SK-N-SH treated with all-trans-retinoic acid at 6 μM for 48 hours (cell line): ENCODE measurements at regions not wholly inside any gene's neighbourhood (a gene's known extent, or its start where the extent isn't known, plus 50 kb on each side); places are given as distances from the start of the nearest gene placed in this dataset.

Source experiments
- ATAC-seq: fragments of 200-7000 bp; cut with Tn5 transposase; 3 replicates; pipeline ENCODE4 v1.9.1; 2020; ENCODE audit warnings: mild to moderate bottlenecking, moderate library complexity
- ARNTL ChIP-seq: fragments of 450-650 bp; formaldehyde crosslinking; IDR thresholded peaks from 2 replicates; pipeline ENCODE4 v1.5.0; 2020; ENCODE audit warnings: low read depth, mild to moderate bottlenecking, moderate library complexity, borderline replicate concordance
- BACH2 ChIP-seq: fragments of 250-450 bp; sonication (Bioruptor Pico); IDR thresholded peaks from 2 replicates; pipeline ENCODE4 v1.9.0; 2021; ENCODE audit warnings: mild to moderate bottlenecking, borderline replicate concordance
- CSDC2 ChIP-seq: fragments of 250-450 bp; sonication (Bioruptor Pico); IDR thresholded peaks from 2 replicates; pipeline ENCODE4 v1.5.0; 2020; ENCODE audit warnings: mild to moderate bottlenecking, moderate library complexity
- GLIS3 ChIP-seq: fragments of 250-450 bp; sonication (Bioruptor Pico); IDR thresholded peaks from 2 replicates; pipeline ENCODE4 v1.5.0; 2020; ENCODE audit warnings: mild to moderate bottlenecking, moderate library complexity
- ISL1 ChIP-seq: fragments of 250-450 bp; sonication (Bioruptor Pico); IDR thresholded peaks from 2 replicates; pipeline ENCODE4 v2.1.2; 2022; ENCODE audit warnings: mild to moderate bottlenecking, moderate library complexity
- OSR1 ChIP-seq: fragments of 250-450 bp; sonication (Bioruptor Pico); IDR thresholded peaks from 2 replicates; pipeline ENCODE4 v1.8.0; 2022; ENCODE audit warnings: moderate library complexity, mild to moderate bottlenecking, inconsistent platforms
- PPARA ChIP-seq: fragments of 250-450 bp; sonication (Bioruptor Pico); IDR thresholded peaks from 2 replicates; pipeline ENCODE4 v1.5.0; 2020; ENCODE audit warnings: mild to moderate bottlenecking, borderline replicate concordance
- RARB ChIP-seq: fragments of 250-450 bp; sonication (Bioruptor Pico); IDR thresholded peaks from 2 replicates; pipeline ENCODE4 v1.8.0; 2021; ENCODE audit warnings: mild to moderate bottlenecking, moderate library complexity
- SNAI2 ChIP-seq: fragments of 250-450 bp; sonication (Bioruptor Pico); IDR thresholded peaks from 2 replicates; pipeline ENCODE4 v1.5.0; 2020; ENCODE audit warnings: mild to moderate bottlenecking, moderate library complexity
- TCF4 ChIP-seq: fragments of 250-450 bp; sonication (Bioruptor Pico); IDR thresholded peaks from 2 replicates; pipeline ENCODE4 v1.8.0; 2021; ENCODE audit warnings: mild to moderate bottlenecking, moderate library complexity, borderline replicate concordance
- ZC3H10 ChIP-seq: fragments of 250-450 bp; sonication (Bioruptor Pico); IDR thresholded peaks from 2 replicates; pipeline ENCODE4 v1.5.1; 2021; ENCODE audit warnings: mild to moderate bottlenecking, moderate library complexity
- ZFP30 ChIP-seq: fragments of 450-650 bp; formaldehyde crosslinking; IDR thresholded peaks from 2 replicates; pipeline ENCODE4 v1.5.0; 2022; ENCODE audit warnings: mild to moderate bottlenecking, moderate library complexity
- ZNF565 ChIP-seq: fragments of 450-650 bp; formaldehyde crosslinking; conservative IDR thresholded peaks from 2 replicates; pipeline ENCODE4 v1.5.0; 2020; ENCODE audit warnings: low read depth, mild to moderate bottlenecking, moderate library complexity
- ZNF70 ChIP-seq: fragments of 450-650 bp; formaldehyde crosslinking; IDR thresholded peaks from 2 replicates; pipeline ENCODE4 v1.5.0; 2020; ENCODE audit warnings: mild to moderate bottlenecking, moderate library complexity
- TF ChIP-seq, protein P1 (sequence below): fragments of 250-450 bp; sonication (Bioruptor Pico); IDR thresholded peaks from 2 replicates; pipeline ENCODE4 v1.5.0; 2020; ENCODE audit warnings: mild to moderate bottlenecking, moderate library complexity
- TF ChIP-seq, protein P2 (sequence below): fragments of 250-450 bp; sonication (Bioruptor Pico); IDR thresholded peaks from 2 replicates; pipeline ENCODE4 v1.5.1; 2021; ENCODE audit warnings: mild to moderate bottlenecking, moderate library complexity
- TF ChIP-seq, protein P3 (sequence below): fragments of 250-450 bp; sonication (Bioruptor Pico); IDR thresholded peaks from 2 replicates; pipeline ENCODE4 v1.8.0; 2021; ENCODE audit warnings: low read depth, mild to moderate bottlenecking, moderate library complexity, borderline replicate concordance
- TF ChIP-seq, protein P4 (sequence below): fragments of 250-450 bp; sonication (Bioruptor Pico); IDR thresholded peaks from 2 replicates; pipeline ENCODE4 v1.8.0; 2020; ENCODE audit warnings: mild to moderate bottlenecking, moderate library complexity, borderline replicate concordance

DNA sequence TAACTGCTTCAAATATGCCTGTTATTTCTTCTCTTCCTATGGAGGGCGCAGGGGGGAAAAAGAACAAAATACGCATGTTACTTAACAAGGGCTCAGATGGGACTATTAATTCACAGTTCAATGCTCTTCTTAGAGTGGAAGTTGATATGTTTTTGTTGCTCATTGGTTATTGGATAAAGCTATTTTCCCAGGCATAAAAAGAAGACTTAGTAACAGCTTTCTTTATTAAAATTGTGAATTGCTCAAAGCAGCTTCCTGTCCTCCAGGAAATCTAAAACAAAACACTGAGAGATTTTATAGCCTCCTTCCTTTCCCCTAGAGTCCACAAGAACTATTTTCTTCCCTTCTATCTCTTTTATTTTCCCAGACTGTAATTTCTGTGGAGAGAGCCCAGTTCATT lies 180.8 kb downstream of the SH3BP4 start:
- TF ChIP-seq PPARA (no peak), ZFP30 (CRISPR knock-in tag) (no peak), ISL1 (CRISPR knock-in tag) (no peak), SNAI2 (CRISPR knock-in tag) (no peak), RARB (CRISPR knock-in tag) (no peak), GLIS3 (no peak), ARNTL (CRISPR knock-in tag) (no peak), TCF4 (CRISPR knock-in tag) (no peak), OSR1 (CRISPR knock-in tag) (no peak), CSDC2 (no peak), ZC3H10 (CRISPR knock-in tag) (no peak), ZNF565 (CRISPR knock-in tag) (no peak), BACH2 (CRISPR knock-in tag) (no peak)
- TF ChIP-seq, protein P1, sequence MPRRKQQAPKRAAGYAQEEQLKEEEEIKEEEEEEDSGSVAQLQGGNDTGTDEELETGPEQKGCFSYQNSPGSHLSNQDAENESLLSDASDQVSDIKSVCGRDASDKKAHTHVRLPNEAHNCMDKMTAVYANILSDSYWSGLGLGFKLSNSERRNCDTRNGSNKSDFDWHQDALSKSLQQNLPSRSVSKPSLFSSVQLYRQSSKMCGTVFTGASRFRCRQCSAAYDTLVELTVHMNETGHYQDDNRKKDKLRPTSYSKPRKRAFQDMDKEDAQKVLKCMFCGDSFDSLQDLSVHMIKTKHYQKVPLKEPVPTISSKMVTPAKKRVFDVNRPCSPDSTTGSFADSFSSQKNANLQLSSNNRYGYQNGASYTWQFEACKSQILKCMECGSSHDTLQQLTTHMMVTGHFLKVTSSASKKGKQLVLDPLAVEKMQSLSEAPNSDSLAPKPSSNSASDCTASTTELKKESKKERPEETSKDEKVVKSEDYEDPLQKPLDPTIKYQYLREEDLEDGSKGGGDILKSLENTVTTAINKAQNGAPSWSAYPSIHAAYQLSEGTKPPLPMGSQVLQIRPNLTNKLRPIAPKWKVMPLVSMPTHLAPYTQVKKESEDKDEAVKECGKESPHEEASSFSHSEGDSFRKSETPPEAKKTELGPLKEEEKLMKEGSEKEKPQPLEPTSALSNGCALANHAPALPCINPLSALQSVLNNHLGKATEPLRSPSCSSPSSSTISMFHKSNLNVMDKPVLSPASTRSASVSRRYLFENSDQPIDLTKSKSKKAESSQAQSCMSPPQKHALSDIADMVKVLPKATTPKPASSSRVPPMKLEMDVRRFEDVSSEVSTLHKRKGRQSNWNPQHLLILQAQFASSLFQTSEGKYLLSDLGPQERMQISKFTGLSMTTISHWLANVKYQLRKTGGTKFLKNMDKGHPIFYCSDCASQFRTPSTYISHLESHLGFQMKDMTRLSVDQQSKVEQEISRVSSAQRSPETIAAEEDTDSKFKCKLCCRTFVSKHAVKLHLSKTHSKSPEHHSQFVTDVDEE (CRISPR knock-in tag), result no peak
- TF ChIP-seq, protein P2, sequence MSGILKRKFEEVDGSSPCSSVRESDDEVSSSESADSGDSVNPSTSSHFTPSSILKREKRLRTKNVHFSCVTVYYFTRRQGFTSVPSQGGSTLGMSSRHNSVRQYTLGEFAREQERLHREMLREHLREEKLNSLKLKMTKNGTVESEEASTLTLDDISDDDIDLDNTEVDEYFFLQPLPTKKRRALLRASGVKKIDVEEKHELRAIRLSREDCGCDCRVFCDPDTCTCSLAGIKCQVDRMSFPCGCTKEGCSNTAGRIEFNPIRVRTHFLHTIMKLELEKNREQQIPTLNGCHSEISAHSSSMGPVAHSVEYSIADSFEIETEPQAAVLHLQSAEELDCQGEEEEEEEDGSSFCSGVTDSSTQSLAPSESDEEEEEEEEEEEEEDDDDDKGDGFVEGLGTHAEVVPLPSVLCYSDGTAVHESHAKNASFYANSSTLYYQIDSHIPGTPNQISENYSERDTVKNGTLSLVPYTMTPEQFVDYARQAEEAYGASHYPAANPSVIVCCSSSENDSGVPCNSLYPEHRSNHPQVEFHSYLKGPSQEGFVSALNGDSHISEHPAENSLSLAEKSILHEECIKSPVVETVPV (CRISPR knock-in tag), result no peak
- TF ChIP-seq, protein P3, sequence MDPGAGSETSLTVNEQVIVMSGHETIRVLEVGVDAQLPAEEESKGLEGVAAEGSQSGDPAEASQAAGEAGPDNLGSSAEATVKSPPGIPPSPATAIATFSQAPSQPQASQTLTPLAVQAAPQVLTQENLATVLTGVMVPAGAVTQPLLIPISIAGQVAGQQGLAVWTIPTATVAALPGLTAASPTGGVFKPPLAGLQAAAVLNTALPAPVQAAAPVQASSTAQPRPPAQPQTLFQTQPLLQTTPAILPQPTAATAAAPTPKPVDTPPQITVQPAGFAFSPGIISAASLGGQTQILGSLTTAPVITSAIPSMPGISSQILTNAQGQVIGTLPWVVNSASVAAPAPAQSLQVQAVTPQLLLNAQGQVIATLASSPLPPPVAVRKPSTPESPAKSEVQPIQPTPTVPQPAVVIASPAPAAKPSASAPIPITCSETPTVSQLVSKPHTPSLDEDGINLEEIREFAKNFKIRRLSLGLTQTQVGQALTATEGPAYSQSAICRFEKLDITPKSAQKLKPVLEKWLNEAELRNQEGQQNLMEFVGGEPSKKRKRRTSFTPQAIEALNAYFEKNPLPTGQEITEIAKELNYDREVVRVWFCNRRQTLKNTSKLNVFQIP (CRISPR knock-in tag), result no peak
- TF ChIP-seq, protein P4, sequence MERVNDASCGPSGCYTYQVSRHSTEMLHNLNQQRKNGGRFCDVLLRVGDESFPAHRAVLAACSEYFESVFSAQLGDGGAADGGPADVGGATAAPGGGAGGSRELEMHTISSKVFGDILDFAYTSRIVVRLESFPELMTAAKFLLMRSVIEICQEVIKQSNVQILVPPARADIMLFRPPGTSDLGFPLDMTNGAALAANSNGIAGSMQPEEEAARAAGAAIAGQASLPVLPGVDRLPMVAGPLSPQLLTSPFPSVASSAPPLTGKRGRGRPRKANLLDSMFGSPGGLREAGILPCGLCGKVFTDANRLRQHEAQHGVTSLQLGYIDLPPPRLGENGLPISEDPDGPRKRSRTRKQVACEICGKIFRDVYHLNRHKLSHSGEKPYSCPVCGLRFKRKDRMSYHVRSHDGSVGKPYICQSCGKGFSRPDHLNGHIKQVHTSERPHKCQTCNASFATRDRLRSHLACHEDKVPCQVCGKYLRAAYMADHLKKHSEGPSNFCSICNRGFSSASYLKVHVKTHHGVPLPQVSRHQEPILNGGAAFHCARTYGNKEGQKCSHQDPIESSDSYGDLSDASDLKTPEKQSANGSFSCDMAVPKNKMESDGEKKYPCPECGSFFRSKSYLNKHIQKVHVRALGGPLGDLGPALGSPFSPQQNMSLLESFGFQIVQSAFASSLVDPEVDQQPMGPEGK (CRISPR knock-in tag), result no peak
- no peak for ATAC-seq

DNA sequence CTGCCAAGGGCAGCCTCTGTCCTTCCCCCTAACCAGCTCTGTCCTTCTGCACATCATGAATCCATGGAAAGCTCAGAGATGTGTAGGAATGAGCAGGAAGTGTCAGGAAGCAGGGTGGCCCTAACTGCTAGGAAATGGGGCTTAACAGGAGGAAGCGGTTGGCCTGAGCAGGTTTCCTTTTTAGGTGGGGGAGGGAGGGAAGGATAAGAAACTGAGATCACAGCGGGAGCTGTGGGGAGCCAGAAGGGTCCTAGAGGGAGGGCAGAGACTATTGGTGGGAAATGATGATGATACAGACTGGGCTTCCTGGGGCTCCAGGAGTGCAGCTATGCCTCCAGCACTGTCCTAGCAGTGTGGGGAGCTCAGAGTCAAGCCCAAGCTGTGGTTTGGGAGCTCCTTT lies 182.0 kb downstream of the SH3BP4 start:
- ATAC-seq, result no peak
- TF ChIP-seq GLIS3 (no peak), ARNTL (CRISPR knock-in tag) (no peak), SNAI2 (CRISPR knock-in tag) (no peak), RARB (CRISPR knock-in tag) (no peak), BACH2 (CRISPR knock-in tag) (no peak), ZNF70 (no peak)
- TF ChIP-seq, protein P2 (CRISPR knock-in tag), result no peak
- TF ChIP-seq, protein P3 (CRISPR knock-in tag), result no peak
- TF ChIP-seq, protein P1 (CRISPR knock-in tag), result no peak
